ENCODE measurements at regions not wholly inside any gene's neighbourhood (a gene's known extent, or its start where the extent isn't known, plus 50 kb on each side); places are given as distances from the start of the nearest gene placed in this dataset.

DNA sequence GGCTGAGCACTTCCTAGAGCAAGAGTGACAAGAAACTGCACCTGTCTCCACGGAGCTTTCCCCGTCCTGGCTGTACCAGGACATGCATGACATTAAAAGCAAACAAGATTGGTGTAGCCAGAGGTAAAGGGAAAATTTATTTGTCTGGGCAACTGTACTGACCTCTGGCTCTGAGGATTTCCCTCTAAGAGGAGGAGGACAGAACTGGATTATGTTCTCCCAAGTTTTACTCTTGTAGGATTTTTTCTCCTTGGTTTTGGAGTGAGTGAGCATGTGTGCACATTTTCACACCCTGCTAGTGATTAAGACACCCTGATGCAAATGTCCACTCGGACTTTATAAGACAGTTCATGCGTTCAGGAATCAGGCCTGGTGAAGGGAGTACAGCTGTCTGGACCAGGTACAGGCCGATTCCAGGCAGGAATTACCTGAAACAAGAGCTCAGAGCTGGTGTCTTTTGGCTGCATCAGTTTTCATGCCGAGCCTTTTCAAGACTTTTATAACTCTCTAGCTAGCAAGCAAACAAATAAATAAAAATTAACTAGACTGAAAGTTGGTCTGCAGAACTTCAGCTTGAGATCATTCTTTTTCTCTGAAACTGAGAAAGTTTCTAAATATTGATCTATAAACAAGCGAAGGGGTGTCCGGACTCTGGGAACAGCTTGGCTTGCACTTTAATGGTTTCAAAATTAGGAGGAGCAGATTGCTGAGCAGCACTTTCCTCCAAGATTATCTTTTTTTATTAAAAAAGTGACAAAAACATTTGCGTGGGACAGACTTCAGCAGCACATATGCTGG lies 51.3 kb upstream of the SPRY1 start (continued):
- TF ChIP-seq ZNF302 (CRISPR knock-in tag; IDR thresholded peaks at IDR 0.05) (no peak), JUN (IDR thresholded peaks at IDR 0.05) (no peak)

DNA sequence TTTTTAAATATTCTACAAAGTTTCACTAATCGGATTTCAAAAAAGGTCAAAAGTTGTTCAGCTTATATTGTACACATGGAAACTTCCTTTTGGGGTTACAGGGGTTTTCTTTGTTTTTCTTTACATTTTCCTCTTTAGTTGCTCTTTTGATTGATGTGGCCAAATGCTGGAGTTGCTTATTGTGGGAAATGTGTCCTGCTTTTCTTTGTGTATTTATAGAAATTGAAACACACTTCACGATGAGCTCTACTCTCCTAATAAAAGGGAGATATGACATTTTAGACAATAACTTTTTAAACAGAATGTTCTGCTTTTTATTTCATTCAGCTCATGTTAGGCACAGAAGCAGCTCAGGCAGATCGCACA lies 50.7 kb upstream of the SPRY1 start:
- no peak for ATAC-seq
- ChIA-PET CTCF (no interaction called here), POLR2A (no interaction called here)
- DNase-seq (ENCODE audit: low read depth in 1 of 2, low spot score in 1 of 2): no peak
- 77% methylated on average over 3 of the region's 3 CpGs for WGBS (ENCODE audit: missing lambda C conversion rate)
- Histone ChIP-seq H3K4me2 (no peak overlapping the region), H3K4me3 (no peak overlapping the region), H3K4me1 (peaks cover 1% of the 10 kb centered on the region), H3K9me3 (no peaks in the 10 kb centered on the region), H3K27ac (no peak overlapping the region)
- FAIRE-seq: no peak
- TF ChIP-seq TFCP2L1 (CRISPR knock-in tag; IDR thresholded peaks at IDR 0.05): no peak
- TF ChIP-seq ZSCAN20 (CRISPR knock-in tag; IDR thresholded peaks at IDR 0.05): no peak
- no peak for TF ChIP-seq MAZ (IDR thresholded peaks at IDR 0.05; ENCODE audit: borderline replicate concordance, low read depth, low read length)
- no peak for TF ChIP-seq KDM5A (IDR thresholded peaks at IDR 0.05)
- TF ChIP-seq CHD4 (IDR thresholded peaks at IDR 0.05; ENCODE audit: borderline replicate concordance): no peak
- TF ChIP-seq ZC3H11A (IDR thresholded peaks at IDR 0.05): no peak
- TF ChIP-seq RCOR1 (IDR thresholded peaks at IDR 0.05; ENCODE audit: low read depth, low read length): no peak
- TF ChIP-seq ZNF302 (CRISPR knock-in tag; IDR thresholded peaks at IDR 0.05): no peak

DNA sequence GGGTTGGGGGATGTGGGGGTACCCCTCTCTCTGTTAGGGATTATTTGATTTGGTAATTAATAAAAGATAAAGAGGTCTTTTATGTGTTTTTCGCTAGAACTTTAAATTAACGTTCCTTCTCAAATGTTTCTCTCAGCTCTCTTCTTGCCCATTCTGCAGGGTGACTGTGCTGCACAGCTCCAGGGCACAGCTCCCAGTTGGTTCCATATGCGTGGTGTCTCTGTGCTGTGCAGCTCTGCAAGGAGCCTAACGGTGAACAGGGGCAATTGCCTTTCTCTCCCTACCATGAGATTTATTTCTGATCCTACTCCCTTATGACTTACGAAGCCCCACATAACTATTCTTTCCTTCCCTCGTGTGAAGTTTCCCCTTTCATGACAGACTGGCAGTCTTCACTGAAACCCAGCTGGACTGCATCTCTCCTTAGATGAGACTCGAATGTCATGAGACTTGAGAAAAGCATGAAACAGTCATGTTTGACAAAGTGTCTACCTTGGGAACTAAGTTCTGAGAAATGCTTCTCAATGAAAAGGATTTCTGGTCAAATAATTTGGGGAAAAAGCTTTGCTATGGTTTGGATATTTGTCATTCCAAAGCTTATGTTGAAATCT lies 50.2 kb upstream of the SPRY1 start:
- POLR2A ChIA-PET: no interaction called here
- FAIRE-seq (no peak), ATAC-seq (no peak), DNase-seq (ENCODE audit: low read depth in 1 of 2, low spot score in 1 of 2) (no peak)
- Histone ChIP-seq H3K4me3 (no peak overlapping the region), H3K9me3 (no peaks in the 10 kb centered on the region), H3K4me1 (no peaks in the 10 kb centered on the region), H3K4me2 (no peak overlapping the region), H3K27ac (no peak overlapping the region)
- CTCF ChIA-PET: no interaction called here
- 69% methylated on average over 7 of the region's 7 CpGs for WGBS (ENCODE audit: missing lambda C conversion rate)
- TF ChIP-seq TP53 (CRISPR knock-in tag; IDR thresholded peaks at IDR 0.05) (no peak), CEBPB (IDR thresholded peaks at IDR 0.05) (no peak), SMC3 (IDR thresholded peaks at IDR 0.05) (no peak), MAFK (IDR thresholded peaks at IDR 0.05; ENCODE audit: partially characterized antibody) (no peak), ZNF302 (CRISPR knock-in tag; IDR thresholded peaks at IDR 0.05) (no peak), ATOH8 (CRISPR knock-in tag; IDR thresholded peaks at IDR 0.05; ENCODE audit: low read depth) (no peak), RFX5 (IDR thresholded peaks at IDR 0.05) (no peak), EHMT2 (IDR thresholded peaks at IDR 0.05; ENCODE audit: low read depth) (no peak), NPAS2 (CRISPR knock-in tag; IDR thresholded peaks at IDR 0.05; ENCODE audit: borderline replicate concordance) (no peak), E2F6 (IDR thresholded peaks at IDR 0.05; ENCODE audit: borderline replicate concordance, low read depth) (no peak), NR3C1 (IDR thresholded peaks at IDR 0.05) (no peak), RNF2 (IDR thresholded peaks at IDR 0.05; ENCODE audit: borderline replicate concordance, low read depth) (no peak), ZC3H11A (IDR thresholded peaks at IDR 0.05) (no peak), NFE2L2 (conservative IDR thresholded peaks at IDR 0.05; ENCODE audit: low read length) (no peak), SREBF2 (IDR thresholded peaks at IDR 0.05) (no peak), CHD4 (IDR thresholded peaks at IDR 0.05; ENCODE audit: borderline replicate concordance) (no peak)
- TF ChIP-seq, protein P1, sequence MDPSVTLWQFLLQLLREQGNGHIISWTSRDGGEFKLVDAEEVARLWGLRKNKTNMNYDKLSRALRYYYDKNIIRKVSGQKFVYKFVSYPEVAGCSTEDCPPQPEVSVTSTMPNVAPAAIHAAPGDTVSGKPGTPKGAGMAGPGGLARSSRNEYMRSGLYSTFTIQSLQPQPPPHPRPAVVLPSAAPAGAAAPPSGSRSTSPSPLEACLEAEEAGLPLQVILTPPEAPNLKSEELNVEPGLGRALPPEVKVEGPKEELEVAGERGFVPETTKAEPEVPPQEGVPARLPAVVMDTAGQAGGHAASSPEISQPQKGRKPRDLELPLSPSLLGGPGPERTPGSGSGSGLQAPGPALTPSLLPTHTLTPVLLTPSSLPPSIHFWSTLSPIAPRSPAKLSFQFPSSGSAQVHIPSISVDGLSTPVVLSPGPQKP (IDR thresholded peaks at IDR 0.05; ENCODE audit: low read depth, low read length): no peak

Small RNAs in the stretch of these regions (small RNA-seq; reads per million reads assigned to genes)
- 0 reads per million in 6 experiments for gene AC026402.1
